GM20431 (cell line): ENCODE measurements at regions not wholly inside any gene's neighbourhood (a gene's known extent, or its start where the extent isn't known, plus 50 kb on each side); places are given as distances from the start of the nearest gene placed in this dataset.

Experiments used
- in situ Hi-C: fragments of 300-500 bp; cut with MseI, MboI; formaldehyde crosslinking; loops from one replicate; pipeline ENCODE4 v1.15.0; 2020; ENCODE audit warnings: low sequenced_read_pairs; ENCODE audit not compliant: unreplicated experiment

- in situ Hi-C loops, result no loop called here
These were observed 425.9 kb upstream of the SLC8A1 start for GRCh38 chr2:40877734-40878288.

GRCh38 chr2:40879305-40879704, 427.4 kb upstream of the SLC8A1 start:
- in situ Hi-C loops, result no loop called here

- in situ Hi-C loops, result no loop called here
These were observed 434.2 kb upstream of the SLC8A1 start for GRCh38 chr2:40886100-40886499.

- in situ Hi-C loops, result no loop called here
These were observed 434.8 kb upstream of the SLC8A1 start for GRCh38 chr2:40886655-40887054.

- in situ Hi-C loops, result no loop called here
These were observed 444.5 kb upstream of the SLC8A1 start for GRCh38 chr2:40896358-40896757.

GRCh38 chr2:40914666-40915065, 462.8 kb upstream of the SLC8A1 start:
- in situ Hi-C loops, result no loop called here

- in situ Hi-C loops, result no loop called here
These were observed 463.8 kb upstream of the SLC8A1 start for GRCh38 chr2:40915651-40916050.

- in situ Hi-C loops, result no loop called here
These were observed 483.5 kb upstream of the SLC8A1 start for GRCh38 chr2:40935349-40935748.

- in situ Hi-C loops, result no loop called here
These were observed 485.4 kb upstream of the SLC8A1 start for GRCh38 chr2:40937284-40937683.

GRCh38 chr2:40953341-40953740, 501.5 kb upstream of the SLC8A1 start:
- in situ Hi-C loops, result no loop called here

- in situ Hi-C loops, result no loop called here
These were observed 503.2 kb upstream of the SLC8A1 start for GRCh38 chr2:40955042-40955441.

GRCh38 chr2:40955635-40956034, 503.7 kb upstream of the SLC8A1 start:
- in situ Hi-C loops, result no loop called here

- in situ Hi-C loops, result no loop called here
These were observed 505.6 kb upstream of the SLC8A1 start for GRCh38 chr2:40957508-40957907.

GRCh38 chr2:40962026-40962425, 510.1 kb upstream of the SLC8A1 start:
- in situ Hi-C loops, result no loop called here

- in situ Hi-C loops, result no loop called here
These were observed 512.8 kb upstream of the SLC8A1 start for GRCh38 chr2:40964509-40965250.

GRCh38 chr2:40967451-40967850, 515.6 kb upstream of the SLC8A1 start:
- in situ Hi-C loops, result no loop called here

- in situ Hi-C loops, result no loop called here
These were observed 523.3 kb upstream of the SLC8A1 start for GRCh38 chr2:40975151-40975550.

GRCh38 chr2:40997362-40997761, 545.5 kb upstream of the SLC8A1 start:
- in situ Hi-C loops, result no loop called here

- in situ Hi-C loops, result no loop called here
These were observed 548.5 kb upstream of the SLC8A1 start for GRCh38 chr2:41000374-41000773.

GRCh38 chr2:41000906-41001305, 549.0 kb upstream of the SLC8A1 start:
- in situ Hi-C loops, result no loop called here

GRCh38 chr2:41004700-41005099, 552.8 kb upstream of the SLC8A1 start:
- in situ Hi-C loops, result no loop called here

- in situ Hi-C loops, result no loop called here
These were observed 568.5 kb upstream of the SLC8A1 start for GRCh38 chr2:41020358-41020757.
